Limb (tissue), 2 donors: ENCODE measurements at regions not wholly inside any gene's neighbourhood (a gene's known extent, or its start where the extent isn't known, plus 50 kb on each side); places are given as distances from the start of the nearest gene placed in this dataset.
"Not testable (repeated sequence)": the region's sequence is repeated elsewhere in the genome, so short reads cannot be mapped to it uniquely, and the experiment has no call there.

Source experiments
- DNase-seq, 2 donors: peaks; one replicate each; pipeline ENCODE4 v3.0.0-alpha.2; 2016; ENCODE audit errors: extremely low spot score in 2 of 2

DNA sequence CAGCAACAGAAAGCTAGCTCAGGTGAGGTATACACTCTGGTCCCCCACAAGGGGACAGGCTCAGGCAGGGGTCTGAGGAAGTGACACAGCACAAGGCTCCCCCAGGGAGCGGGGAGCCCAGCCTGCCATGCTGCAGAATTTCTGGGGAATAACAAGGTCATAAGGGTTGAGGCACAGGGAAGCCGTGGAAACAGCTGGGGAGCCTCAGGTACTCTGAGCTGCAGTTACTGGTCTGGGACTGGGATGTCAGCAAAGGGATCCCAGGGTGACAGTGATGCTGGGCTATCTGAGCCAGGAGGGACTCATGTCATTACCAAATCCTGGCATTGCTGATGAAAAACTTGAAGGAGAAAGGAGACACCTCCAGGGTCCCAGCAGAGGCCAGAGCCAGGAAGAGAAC lies 64.4 kb upstream of the NANOS1 start:
- DNase-seq = peak in 1 of 2 donors; percentile 6

DNA sequence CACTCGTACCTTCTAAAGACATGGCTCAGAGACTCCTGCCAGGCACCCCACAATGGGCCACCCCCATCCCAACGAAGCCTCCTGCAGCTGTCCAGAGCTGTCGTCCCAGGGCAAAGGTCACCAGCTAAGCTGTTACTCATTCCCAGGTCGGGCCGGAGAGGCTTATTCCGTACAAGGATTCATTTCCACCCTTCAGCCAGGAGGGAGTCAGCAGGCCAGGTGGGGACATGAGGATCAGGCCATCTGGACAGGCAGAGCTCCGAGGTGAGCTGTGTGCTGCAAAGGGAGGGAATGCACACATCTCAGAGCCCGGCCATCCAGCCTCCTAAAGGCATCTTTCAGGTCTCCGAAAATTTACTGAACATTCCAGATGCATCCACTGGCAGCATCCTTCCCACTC lies 63.9 kb upstream of the NANOS1 start:
- peak in 1 of 2 donors; percentile 28 for DNase-seq

DNA sequence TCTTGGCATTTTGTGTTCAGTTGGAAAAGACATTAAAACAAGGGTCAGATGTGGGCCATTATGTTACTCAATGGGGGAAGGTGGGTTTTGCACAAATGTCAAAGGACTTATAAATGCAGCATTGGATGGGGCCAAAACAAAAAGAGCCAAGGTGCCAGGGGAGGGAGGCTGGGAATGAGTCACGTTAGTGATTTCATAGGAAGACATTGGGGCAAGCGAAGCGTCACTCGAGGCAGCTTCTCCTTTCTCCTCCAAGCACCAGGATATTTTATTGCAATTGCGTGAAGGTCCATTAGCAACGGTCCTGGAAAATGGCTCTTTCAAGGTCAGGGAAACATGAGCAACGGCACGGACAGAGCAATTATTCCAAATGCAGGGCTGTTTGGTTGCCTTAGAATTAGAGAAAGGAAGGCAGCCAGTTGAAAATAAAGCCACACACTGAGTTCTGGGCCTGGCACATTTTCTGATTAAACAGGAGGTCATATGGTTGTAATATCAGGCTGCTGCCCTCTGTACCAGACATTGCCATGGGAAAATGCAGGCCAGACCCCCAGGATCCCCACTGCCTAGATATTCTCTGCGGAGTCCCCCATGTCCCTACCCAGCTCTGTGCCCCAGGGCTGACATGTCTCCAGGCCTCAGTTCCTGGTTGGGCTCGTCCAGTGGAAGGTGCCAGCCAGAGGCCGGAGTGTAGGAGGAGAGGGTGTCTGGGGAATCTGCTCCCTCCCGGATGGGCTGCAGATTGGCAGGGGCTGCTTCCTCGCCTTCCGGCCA lies 63.3 kb upstream of the NANOS1 start:
- peak in 1 of 2 donors; percentile 27 for DNase-seq

DNA sequence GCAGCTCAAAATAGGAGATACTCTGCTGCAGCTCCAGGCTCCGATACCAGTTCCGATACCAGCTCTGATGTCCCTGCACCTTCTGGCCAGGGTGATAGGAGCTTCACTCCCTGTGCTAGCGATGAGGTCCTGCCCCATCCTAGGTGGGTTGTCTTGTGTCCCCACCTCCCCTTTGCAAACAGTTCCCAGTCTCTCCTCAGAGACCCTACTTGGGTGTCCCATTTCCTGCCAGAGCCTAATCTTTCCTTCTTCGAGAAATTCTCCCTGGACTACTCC lies 62.7 kb upstream of the NANOS1 start:
- DNase-seq = no peak

DNA sequence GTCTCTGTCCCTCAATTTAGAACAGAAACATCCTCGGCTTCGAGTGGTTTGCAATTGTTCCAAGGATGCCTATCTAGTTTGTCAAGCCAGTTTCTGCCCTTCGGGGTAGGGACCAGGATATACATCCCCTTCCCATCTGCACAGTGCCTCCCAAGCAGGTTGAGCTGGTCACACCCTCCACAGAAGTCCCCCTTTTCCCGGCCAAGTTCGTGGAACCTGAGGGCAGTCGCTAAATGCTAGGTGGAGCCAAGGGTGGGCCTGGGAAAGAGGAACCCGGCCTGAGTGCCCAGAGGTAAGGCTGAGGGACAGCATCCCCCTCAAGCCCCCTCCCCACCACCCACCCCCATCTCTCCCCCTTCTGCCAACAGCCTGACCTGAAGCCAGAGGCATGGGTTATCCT lies 62.4 kb upstream of the NANOS1 start:
- peak in 1 of 2 donors; percentile 26 for DNase-seq

DNA sequence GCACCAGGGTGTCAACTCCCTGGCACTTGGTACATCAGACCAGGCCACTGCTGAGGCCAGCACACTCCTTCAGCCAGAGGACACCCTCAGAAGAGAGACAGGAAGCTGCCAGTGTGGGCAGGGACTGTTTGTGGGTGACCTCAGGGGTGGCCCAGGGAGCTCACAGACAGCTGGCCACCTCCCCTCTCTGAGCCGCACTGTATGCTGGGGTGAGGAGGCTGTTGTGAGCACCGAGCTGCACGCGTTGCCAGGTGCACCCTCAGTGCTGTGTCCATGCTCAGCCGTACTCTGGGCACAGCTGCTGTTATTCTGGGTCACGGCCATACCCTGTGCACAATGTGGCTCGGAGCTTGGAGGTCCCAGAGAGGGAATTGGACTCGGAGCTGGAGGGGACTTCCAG lies 61.5 kb upstream of the NANOS1 start:
- DNase-seq = peak in 1 of 2 donors; percentile 22

DNA sequence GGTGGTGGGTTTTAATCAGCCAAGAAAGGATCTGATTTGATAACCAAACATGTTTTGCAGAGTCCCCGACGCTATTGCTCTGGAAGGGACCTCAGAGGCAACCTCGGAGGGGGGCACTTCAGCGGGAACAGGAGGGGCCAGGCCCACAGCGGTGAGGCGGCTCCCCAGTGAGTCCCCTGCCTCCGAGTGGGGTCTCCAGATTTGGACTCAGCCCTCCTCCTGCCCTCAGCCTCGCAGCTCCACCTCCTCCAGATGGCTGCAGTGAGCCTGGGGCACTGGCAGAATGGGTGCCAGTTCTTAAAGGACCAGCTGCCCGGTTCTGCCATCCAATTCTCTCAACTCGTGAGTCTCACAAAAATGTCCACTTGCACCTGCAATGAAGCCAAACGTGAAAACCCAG lies 61.0 kb upstream of the NANOS1 start:
- peak in 1 of 2 donors; percentile 12 for DNase-seq

DNA sequence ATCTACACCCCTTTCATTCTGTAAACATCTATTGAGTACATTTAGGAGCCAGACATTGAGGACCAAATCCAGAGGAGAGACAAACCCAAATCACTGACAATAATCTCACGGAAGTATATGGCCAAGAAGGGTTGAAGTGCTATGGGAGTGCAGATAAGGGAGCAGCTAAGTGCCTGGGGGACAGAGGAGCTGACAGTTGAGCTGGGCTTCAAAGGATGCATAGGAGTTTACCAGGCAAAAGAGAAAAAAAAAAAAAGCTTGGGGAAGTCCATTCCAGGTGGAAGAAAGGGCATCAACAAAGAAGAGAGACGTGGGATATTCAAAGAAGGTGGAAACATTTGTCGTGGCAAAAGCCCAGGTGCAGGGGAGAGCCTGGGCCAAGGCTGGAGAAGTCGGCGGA lies 60.5 kb upstream of the NANOS1 start:
- DNase-seq = no peak

DNA sequence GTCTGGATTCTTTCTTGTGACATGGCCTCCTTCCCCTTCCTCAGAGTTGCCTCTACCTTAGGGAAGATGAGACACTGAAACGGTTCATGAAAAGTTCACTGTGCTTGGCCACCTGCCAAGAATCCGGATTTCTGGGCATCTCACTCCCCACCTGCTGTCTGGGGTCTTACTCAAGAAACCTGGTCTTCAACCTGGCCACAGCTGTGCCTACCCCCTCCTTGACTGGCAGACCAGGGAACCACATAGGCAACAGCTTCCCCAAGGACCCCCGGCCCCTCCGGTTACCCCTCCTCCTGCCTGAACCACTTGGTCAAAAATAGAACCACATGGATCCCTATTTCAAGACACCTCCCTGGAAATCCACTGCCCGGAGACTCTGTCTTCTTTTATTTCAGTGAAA lies 58.7 kb upstream of the NANOS1 start:
- peak in 1 of 2 donors; percentile 76 for DNase-seq

DNA sequence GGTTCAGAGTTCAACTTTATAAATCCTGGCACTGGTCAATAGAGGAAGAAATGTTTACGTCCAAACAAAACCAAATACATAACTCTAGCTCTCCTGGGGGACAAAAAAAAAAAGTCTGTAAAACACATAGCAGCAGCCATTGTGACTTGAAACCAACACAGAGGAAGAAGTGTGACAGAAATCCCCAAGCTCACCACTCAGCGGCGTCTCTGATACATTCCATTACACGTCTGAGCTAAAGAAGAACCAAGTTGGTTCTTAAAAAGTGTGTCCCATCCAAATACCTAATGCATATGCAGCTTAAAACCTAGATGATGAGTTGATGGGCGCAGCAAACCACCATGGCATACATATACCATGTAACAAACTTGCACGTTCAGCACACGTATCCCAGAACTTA lies 58.3 kb upstream of the NANOS1 start:
- peak in 1 of 2 donors; percentile 9 for DNase-seq

DNA sequence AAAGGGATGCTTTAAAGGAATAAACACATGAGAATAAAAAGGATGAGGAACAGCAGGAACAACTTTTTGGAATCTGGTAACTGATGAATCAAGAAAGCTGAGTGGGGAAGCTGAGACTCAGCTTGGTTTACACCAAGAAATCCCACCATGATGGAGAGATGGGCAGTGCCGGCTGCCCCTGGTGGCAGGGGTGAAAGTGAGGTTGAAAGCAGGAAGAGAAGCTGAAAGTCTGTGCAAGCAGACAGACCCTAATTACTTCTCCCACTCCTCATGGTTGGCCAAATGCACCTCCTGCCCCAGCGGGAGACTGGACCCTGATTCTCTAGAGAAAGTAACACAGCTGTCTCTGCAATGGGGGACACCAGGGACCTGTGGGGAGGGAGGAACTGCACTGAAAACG lies 57.6 kb upstream of the NANOS1 start:
- DNase-seq = no peak

DNA sequence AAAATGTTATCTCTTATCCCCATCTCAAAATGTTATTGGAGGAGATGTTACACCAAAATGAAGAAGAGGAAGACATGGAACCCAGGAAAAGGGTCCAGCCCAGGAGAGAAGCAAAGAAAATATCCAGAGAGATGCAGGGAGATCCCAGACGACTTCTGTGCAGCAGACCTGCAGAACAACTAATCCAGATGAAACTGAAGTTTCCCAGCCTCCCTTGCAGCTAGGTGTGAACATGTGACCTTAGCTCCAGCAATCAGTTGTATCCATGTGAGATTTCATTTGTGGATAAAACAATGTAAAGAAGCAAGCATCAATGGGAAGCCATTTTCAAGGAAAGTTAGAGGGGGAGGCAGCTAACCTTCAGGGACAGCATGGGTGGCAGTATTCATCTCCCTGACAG lies 55.8 kb upstream of the NANOS1 start:
- DNase-seq = no peak

DNA sequence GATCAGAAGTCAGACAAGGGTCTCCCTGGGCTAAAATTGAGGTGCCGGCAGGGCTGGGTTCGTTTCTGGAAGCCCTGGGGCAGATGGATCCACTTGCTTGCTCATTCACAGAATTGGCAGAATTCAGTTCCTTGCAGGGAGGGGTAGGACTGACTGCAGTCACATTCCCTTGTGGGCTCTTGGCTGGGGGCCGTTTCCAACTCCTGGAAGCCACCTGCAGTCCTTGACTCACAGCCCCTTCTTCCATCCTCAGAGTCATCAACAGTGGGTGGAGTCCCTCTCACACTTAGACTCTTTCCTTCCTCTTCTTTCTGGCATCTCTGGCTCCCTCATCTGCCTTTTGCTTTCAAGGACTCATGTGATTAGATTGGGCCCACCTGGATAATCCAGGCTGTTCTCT lies 54.6 kb upstream of the NANOS1 start:
- DNase-seq = no peak

DNA sequence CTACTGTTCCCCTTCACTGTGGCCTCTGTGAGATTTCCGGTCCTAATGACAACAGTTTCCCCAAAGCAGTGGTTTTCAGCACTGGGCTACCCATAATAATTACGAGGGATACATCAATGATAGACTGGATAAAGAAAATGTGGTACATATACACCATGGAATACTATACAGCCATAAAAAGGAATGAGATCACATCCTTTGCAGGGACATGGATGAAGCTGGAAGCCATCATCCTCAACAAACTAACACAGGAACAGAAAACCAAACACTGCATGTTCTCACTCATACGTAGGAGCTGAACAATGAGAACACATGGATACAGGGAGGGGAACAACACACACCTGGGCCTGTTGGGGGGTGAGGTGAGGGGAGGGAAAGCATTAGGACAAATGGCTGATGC lies 53.3 kb upstream of the NANOS1 start:
- not testable (repeated sequence) for DNase-seq

DNA sequence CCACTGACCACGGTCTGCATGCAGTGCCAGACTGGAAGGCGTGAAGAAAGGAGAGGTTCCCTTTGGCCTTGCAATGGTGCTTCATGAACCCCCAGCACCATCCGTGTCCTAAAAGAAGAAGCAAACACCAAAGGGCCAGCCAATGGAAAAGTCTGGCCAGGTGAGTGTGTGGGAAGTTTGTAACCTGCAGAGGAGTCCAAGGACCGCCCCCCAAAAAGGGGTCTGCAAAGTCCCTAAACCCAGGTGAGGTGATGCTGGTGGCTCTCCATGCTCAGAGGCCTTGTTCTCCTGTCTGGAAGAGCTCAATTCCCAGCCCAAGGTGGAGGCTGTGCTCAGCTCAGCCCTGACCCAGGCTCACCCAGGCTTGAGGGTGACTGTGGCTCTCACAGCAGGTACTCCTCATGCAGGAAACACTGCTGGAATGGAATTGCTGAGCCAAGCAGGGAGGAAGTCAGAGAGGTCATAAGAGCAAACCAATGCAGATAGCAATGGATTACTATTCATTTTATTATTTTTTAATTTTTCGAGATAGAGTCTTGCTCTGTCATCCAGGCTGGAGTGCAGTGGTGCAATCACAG lies 52.4 kb upstream of the NANOS1 start:
- no peak for DNase-seq

DNA sequence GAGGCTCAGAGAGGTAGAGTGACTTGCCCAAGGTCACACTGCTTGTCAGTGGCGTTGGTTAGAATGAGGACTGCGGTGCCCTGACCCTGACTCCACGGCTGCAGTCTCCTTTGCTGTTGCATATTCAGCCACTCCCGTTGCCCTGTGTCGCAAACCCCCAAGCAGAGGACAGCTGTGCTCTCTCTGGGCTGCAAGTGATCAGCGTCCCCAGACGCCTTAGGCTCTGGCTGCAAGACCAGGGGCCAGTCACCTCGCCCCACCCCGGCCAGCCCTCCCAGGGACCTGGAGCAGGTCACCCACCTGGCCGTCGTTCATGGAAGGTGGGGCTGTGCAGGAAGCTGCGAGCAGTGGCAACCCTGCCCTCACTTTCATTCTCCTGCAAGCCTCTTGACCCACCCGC lies 51.7 kb upstream of the NANOS1 start:
- no peak for DNase-seq

DNA sequence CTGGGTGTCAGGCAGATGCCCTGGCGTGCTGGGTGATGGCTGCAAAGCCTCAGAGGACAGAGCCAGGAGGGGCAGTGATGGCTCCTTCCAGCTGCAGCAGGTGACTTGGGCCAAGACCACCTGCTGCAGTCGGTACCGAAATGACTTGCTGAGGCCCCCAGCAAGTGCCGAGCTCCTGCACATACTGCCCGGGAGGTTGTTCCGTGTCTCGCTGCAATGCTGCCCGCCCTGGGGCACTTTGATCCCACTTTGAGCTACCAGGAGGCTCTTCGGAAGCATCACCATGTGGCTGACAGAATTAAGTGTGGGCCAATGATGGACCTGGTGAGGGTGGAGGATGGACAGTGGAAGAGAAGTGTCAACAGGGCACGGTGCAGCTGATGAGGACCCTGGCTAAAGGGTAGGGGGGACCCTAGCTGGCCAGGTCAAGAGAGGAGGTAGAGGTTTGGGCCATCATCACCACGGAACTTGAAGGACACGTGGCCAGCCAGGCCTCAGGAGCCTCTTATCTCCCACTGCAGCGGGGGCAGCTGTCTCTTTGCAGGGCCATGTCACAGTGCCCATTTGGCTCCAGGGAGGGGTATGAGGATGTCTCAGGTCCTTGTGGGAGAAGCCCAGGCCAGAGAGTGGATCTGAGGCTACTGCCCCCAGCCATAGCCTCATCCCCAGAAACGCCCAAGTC lies 51.1 kb upstream of the NANOS1 start:
- DNase-seq = no peak

DNA sequence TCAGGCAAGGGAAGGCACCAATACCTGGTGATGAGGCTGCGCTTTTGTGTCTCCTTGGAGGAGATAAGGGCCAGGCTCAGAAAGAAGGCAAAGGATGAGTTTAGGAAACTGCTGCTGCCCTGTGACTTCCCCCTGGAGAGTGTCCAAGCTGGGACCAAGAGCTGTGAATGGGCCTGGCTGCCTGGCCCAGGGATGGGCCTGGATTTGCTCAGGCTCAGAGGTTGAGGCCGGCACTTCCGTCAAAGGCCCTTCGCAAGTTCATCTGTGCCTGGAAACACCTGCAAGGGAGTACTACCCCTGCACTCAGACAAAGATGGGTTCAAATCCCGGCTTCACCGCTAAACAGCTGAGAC lies 50.5 kb upstream of the NANOS1 start:
- DNase-seq = no peak

DNA sequence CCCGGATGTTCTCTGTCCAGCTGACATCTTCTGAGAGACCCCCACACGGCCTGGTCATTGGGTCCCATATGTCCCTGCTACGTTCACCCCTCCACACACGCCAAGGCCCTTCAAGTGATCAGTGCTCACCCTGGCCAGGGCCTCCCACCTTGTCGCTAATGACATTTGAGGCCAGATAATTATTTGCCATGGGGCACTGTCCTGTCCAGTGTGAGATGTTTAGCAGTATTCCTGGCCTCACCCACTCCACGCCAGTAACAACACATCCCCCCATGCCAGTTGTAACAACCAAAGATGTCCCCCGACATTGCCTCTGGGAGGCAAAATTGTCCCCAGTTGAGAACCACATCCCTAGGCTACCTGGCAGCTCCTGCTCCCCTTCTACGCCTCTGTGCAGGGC lies 49.9 kb upstream of the NANOS1 start:
- DNase-seq = no peak
